Sigmoid colon (tissue), 4 donors: ENCODE measurements at regions not wholly inside any gene's neighbourhood (a gene's known extent, or its start where the extent isn't known, plus 50 kb on each side); places are given as distances from the start of the nearest gene placed in this dataset.

Experiments
- CTCF ChIP-seq, 4 experiments: fragments of 450-650 bp in 3 of 4; fragments of 200-600 bp in 1 of 4; IDR thresholded peaks; one replicate each; pipeline ENCODE4 v1.5.1; 2016 to 2019; ENCODE audit warnings: antibody characterized with exemption in 4 of 4, mild to moderate bottlenecking in 3 of 4, moderate library complexity in 2 of 4
- EP300 ChIP-seq, 4 donors: sonication (generic); formaldehyde crosslinking; IDR thresholded peaks; one replicate each; pipeline ENCODE4 v1.6.1; 2017; ENCODE audit warnings: antibody characterized with exemption in 4 of 4
- POLR2A ChIP-seq, 2 donors: fragments of 450-650 bp; IDR thresholded peaks; one replicate each; pipeline ENCODE4 v1.6.1; 2016; ENCODE audit warnings: antibody characterized with exemption in 2 of 2, mild to moderate bottlenecking in 2 of 2, moderate library complexity in 2 of 2
- POLR2AphosphoS5 ChIP-seq, 4 donors: sonication (generic); formaldehyde crosslinking; IDR thresholded peaks; one replicate each; pipeline ENCODE4 v1.6.1; 2017; ENCODE audit warnings: antibody characterized with exemption in 4 of 4

GRCh38 chr12:34292736-34293625, 270.7 kb downstream of the ALG10 start:
- TF ChIP-seq CTCF (IDR thresholded peaks at IDR 0.05) (no peak), POLR2A (IDR thresholded peaks at IDR 0.05) (no peak), POLR2AphosphoS5 (IDR thresholded peaks at IDR 0.05) (no peak), EP300 (IDR thresholded peaks at IDR 0.05) (no peak)
